Gastroesophageal sphincter (tissue), 3 donors: ENCODE measurements at regions not wholly inside any gene's neighbourhood (a gene's known extent, or its start where the extent isn't known, plus 50 kb on each side); places are given as distances from the start of the nearest gene placed in this dataset.

ENCODE experiments used
- POLR2A ChIP-seq, 2 donors: fragments of 450-650 bp; IDR thresholded peaks; one replicate each; pipeline ENCODE4 v1.6.1; 2017; ENCODE audit warnings: antibody characterized with exemption in 2 of 2, mild to moderate bottlenecking in 2 of 2, moderate library complexity in 1 of 2
- TF ChIP-seq, protein P1 (sequence below), 4 experiments: fragments of 200-600 bp in 2 of 4; fragments of 450-650 bp in 2 of 4; sonication (generic) in 1 of 4; IDR thresholded peaks; one replicate each; pipeline ENCODE4 v1.5.1; 2017 to 2019; ENCODE audit warnings: antibody characterized with exemption in 4 of 4, mild to moderate bottlenecking in 2 of 4, moderate library complexity in 2 of 4

DNA sequence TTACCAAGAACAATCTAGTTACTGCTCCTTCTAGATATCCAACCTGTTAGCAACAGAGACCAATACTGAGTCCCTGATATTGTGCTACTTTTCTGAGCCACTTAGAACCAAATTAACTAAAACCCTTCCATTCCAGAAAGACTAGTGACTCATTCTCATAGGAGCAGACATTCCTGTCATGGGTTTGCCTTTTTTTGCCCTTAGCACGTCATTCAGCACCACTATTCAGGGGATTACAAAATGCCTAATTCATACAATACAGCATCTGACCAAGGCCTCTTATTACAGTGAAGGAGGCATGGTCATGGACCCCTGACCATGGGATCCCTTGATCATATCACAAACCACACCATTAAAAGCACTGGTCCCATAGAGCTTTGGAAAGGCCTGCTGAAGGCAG lies 123.8 kb upstream of the CXCL13 start:
- TF ChIP-seq, protein P1, sequence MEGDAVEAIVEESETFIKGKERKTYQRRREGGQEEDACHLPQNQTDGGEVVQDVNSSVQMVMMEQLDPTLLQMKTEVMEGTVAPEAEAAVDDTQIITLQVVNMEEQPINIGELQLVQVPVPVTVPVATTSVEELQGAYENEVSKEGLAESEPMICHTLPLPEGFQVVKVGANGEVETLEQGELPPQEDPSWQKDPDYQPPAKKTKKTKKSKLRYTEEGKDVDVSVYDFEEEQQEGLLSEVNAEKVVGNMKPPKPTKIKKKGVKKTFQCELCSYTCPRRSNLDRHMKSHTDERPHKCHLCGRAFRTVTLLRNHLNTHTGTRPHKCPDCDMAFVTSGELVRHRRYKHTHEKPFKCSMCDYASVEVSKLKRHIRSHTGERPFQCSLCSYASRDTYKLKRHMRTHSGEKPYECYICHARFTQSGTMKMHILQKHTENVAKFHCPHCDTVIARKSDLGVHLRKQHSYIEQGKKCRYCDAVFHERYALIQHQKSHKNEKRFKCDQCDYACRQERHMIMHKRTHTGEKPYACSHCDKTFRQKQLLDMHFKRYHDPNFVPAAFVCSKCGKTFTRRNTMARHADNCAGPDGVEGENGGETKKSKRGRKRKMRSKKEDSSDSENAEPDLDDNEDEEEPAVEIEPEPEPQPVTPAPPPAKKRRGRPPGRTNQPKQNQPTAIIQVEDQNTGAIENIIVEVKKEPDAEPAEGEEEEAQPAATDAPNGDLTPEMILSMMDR (IDR thresholded peaks at IDR 0.05): no peak
- no peak for TF ChIP-seq POLR2A (IDR thresholded peaks at IDR 0.05)
